DMS153 treated with DMSO at 0.1 percent for 48 hours (cell line): ENCODE measurements at regions not wholly inside any gene's neighbourhood (a gene's known extent, or its start where the extent isn't known, plus 50 kb on each side); places are given as distances from the start of the nearest gene placed in this dataset.

Experiments used
- DNase-seq: peaks from one replicate; lab custom pipeline; 2025; ENCODE audit not compliant: unreplicated experiment; lab: John Stamatoyannopoulos, UW

DNA sequence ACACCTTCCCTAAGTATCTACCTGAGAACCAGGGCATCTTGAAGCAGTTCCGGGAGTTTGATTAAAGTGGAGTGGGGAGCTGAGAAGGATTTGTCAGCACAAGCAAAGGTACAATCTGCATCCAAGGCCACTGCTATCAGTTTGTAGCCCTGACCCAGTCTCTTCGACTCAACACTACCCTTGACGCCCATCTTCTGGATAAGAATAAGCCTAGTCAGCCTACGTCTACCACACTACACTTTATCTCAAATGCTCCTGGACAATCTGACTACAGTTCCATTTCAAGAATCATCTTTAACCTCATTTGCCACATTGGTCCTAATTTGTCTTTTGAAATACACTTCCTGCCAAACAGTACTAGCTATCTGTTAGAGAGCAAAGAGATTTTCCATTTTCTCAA lies 134.1 kb upstream of the C1GALT1 start:
- DNase-seq = no peak

DNA sequence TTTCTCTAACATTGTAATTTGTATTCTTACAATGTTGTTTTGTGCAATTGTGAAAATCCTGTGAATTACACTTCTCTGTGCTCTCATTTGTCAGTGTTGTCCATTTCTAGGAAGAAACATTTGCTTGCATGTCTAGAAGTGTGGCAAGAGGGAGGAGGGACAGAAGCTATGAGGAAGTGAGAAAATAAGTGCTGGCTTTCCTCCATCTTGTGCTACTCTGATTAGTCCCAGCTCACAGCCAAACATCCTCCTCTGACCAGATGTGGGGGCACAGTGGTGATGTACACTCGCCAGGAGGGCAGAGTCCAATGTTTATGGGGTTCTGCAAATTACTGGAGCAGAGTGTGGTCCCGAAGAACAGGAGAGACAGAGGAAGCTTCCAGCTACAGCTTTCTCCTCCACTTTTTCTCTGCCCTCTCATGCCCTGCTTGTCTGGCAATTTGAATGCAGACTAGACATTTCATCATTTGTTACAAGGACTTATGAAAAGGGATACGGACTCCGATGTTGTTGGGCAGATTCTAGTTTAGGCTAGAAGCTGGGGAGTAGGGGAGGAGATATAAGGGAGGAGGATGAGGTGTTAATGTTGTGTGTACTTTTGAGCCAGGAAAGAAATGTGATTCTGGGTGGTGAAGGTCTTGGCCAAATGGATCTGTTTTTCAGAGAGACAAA lies 131.0 kb upstream of the C1GALT1 start:
- no peak for DNase-seq

GRCh38 chr7:7054252-7054830 lies 128.0 kb upstream of the C1GALT1 start:
- DNase-seq = no peak

GRCh38 chr7:7060828-7061599 lies 121.3 kb upstream of the C1GALT1 start:
- no peak for DNase-seq

- no peak for DNase-seq
Observed at GRCh38 chr7:7077945-7078344, 104.4 kb upstream of the C1GALT1 start.

DNA sequence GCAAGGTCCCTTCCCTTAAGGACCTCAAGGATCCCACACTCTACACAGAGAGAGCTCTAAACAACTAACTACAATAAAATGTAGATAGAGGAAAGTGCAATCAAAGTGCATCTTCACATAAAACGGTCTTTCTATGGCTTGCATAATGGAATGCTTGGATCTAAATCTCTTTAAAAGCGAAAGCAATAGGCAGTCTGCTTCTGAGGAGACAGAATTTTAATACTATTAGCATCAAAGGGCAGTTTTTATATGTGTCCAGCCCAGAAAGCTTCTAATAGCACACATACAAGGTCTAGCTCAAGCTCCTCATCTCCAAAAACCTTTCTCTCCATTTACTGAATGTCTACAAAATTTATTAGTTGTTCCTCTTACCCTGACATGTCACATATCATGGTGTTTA lies 101.5 kb upstream of the C1GALT1 start:
- DNase-seq = no peak

DNA sequence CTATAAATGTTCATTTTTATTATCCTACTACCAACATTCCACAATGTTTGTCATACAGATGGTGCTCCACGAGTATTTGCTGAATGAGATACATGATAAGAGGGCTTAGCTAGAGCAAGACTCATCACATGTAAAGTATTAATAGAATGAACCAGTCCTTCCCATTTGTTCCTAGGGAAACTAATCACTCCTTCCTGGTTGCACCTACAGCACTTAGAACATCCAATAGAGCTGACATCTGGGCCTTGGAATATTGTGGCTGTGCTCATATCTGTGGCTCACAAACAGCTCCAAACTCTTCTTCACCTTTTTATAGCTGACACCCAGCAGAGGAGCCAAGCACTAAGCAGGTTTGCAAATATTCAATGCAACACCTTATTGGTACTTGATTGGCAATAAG lies 91.9 kb upstream of the C1GALT1 start:
- DNase-seq = no peak

- DNase-seq = no peak
Observed at GRCh38 chr7:7098280-7098818, 84.0 kb upstream of the C1GALT1 start.

DNA sequence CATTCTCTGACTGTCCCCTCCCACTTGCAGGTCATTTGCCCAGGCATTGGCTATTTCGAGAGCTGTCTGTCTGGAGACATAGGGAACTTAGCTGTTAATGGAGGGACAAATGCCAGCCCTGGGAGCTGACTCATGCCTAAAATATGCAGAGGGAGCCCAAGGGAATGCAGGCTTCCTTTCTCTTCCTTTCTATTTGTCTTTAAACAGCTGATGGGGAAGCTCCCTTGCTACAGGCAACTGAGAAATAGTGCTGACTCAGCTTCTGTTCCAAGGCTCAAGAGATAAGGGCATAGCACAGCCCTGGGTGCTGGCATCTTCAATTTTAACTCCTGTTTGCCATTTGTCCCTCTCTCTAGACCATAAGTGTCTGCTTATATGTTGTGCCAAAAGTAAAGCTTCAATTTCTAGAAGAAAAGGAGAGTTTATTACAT lies 82.7 kb upstream of the C1GALT1 start:
- peak; percentile 78 for DNase-seq

DNA sequence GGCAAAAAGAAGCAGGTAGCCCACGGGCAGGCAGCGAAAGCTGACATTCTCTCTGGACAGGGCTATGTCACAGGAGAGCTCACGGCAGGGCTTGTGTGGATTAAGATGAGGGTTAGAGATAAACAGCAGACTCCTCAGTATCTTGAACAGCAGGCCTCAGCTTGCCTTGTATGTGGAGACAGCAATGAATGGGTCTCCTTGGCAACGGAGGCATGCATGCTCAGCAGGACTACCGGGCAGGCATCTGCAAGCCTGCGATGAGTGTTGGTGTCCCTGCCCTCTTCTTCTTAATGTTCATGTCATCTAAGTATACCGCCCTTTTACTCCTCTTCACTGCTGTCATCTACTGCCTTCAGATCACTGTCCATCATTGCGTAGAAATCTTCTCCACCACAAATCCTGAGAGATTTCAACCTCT lies 81.9 kb upstream of the C1GALT1 start:
- peak; percentile 69 for DNase-seq

DNA sequence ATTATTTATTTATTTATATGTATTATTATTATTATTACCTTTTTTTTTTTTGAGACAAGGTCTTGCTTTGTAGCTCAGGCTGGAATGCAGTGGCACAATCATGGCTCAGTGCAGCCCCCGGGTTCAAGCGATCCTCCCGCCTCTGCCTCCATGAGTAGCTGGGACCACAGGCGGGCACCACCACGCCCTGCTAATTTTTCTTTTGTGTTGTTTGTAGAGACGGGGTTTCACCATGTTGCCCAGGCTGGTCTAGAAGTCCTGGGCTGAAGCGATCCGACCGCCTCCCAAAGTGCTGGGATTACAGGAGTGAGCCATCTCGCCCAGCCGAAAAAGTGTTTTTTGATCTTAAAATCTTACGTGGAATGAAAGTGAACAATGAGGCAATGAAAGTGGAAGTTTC lies 79.4 kb upstream of the C1GALT1 start:
- no peak for DNase-seq

GRCh38 chr7:7103343-7104313 lies 78.7 kb upstream of the C1GALT1 start:
- DNase-seq = peak; percentile 91

DNA sequence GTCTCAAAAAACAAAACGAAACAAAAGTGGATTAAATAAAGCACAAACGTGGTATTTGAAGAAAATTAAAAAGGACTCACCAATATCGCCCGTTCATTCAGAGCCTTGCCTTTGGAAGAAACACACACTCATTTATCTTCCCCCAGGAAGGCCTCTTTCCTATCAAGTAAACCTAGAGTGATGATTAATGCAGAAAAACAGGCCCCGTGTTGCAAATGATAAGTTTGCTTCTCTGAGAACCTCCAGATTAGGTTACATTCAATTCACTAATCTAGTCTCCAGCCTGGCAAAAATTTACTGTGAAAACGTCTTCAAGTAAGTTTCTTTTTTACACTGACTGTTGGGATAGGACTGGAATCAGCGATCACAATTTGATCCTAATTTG lies 78.0 kb upstream of the C1GALT1 start:
- no peak for DNase-seq

DNA sequence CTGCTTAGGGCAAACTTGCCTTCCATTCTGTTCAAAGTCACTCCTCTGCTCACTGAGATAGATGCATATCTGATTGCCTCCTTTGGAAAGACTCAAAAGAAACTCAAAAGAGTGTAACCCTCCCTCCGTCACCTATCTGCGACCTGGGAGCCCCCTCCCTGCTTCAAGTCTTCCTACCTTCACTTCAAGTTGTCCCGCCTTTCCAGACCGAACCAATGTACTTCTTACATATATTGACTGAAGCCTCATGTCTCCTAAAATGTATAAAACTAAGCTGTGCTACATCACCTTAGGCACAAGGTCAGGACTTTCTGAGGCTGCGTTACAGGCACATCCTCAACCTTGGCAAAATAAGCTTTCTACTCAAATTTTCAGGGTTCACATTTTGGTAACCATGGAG lies 77.4 kb upstream of the C1GALT1 start:
- DNase-seq = no peak

DNA sequence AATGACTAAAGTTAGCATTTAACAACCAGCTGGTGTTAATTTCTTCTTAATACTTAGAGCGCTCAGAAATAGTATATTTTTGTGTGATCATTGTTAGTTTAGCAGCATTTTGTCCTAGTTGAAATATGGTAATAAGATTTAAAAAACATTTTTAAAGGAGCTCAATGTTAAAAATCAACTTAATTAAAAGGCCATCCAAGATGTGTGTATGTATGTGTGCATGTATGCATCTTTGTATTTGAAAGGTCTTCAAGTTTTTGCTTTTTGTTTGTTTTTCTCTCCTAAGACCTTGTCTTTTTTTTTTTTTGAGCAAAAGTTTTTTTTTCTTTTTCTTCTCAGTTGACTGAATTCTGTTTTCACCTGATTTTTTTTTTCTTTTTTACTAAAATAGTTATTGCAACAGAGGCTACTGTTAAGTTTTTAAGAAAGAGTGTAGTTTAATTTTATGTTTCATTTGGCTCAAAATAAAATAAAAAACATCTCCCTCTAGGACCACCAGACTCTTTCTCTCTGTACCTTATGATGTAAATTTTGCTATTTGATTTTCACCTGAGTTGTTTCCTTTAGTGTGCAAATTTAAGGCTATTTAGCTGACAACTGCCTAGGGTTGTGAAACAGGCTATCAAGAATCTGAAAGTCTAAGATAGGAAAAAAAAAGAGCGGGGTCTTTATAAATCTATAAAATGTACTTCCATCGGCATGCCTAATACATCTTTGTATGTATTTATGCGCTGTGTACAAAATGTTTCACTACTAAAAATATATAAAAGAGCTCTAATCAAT lies 76.4 kb upstream of the C1GALT1 start:
- DNase-seq = no peak

GRCh38 chr7:7108931-7109330 lies 73.4 kb upstream of the C1GALT1 start:
- no peak for DNase-seq

DNA sequence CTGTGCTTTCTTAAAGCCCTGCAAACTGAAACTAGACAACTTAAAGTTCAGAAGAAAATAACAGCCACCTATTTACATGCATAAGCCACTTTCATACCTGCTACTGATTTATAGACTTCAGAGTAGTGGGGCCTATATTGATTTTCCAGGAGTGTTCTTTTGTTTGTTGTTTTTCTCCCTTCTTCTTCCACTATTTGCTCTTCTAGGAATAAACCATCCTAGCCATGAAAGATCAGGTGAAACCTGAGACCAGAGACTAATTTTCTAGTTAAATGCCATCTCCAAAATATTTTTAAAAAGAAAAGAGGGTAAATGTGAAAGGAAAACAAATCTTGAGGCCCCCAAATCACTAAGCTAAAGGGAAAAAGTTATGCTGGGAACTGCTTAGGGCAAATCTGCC lies 72.4 kb upstream of the C1GALT1 start:
- no peak for DNase-seq

DNA sequence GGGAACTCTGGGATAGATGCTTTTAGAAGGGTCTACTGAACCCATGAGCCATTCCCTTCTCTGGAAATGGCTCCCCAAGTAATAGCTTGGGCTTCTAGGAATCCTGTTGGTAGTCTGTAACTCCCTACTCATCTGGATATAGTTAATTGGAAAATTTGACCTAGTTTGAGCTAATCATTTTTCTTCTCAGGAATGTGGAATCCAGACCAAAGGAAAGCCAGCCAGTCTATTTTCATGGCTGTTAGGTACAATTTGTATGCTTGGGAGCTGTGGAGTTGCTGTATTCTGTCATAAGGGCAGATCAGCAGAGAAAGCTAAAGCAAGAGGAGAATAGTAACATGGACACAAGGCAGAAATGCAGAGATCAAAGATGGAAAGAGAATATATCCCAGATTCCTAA lies 71.6 kb upstream of the C1GALT1 start:
- no peak for DNase-seq

- DNase-seq = no peak
Observed at GRCh38 chr7:7112868-7113267, 69.5 kb upstream of the C1GALT1 start.
